Activated CD4-positive, alpha-beta memory T cell treated with anti-CD3 and anti-CD28 coated beads, Interleukin-2, amount 10 ng/mL, durations not matched to agents 7 days and 5 days (primary cell): ENCODE measurements at regions not wholly inside any gene's neighbourhood (a gene's known extent, or its start where the extent isn't known, plus 50 kb on each side); places are given as distances from the start of the nearest gene placed in this dataset.

Experiments
- CTCF ChIA-PET: fragments of 350-600 bp; sonication (Branson Sonifier 250); formaldehyde crosslinking; loops from one replicate; lab custom pipeline; 2021; ENCODE audit warnings: antibody characterized with exemption, inconsistent platforms; lab: Charles Lee
- POLR2A ChIA-PET: fragments of 350-600 bp; sonication (Branson Sonifier 250); formaldehyde crosslinking; loops from one replicate; lab custom pipeline; 2021; ENCODE audit warnings: antibody characterized with exemption; lab: Charles Lee
- DNase-seq: peaks from one replicate; pipeline ENCODE4 v3.0.0-alpha.2; 2020
- H3K27ac Mint-ChIP-seq: one replicate; pipeline ENCODE4 v1.8.0; 2021; ENCODE audit warnings: mild to moderate bottlenecking, mixed read lengths
- H3K27me3 Mint-ChIP-seq: one replicate; pipeline ENCODE4 v1.8.0; 2021; ENCODE audit warnings: mixed read lengths
- H3K36me3 Mint-ChIP-seq: one replicate; pipeline ENCODE4 v1.8.0; 2021; ENCODE audit warnings: low read depth, mixed read lengths
- H3K4me1 Mint-ChIP-seq: one replicate; pipeline ENCODE4 v1.8.0; 2021; ENCODE audit warnings: mixed read lengths
- H3K4me3 Mint-ChIP-seq: one replicate; pipeline ENCODE4 v1.8.0; 2021; ENCODE audit warnings: mild to moderate bottlenecking, mixed read lengths
- H3K9me3 Mint-ChIP-seq: one replicate; pipeline ENCODE4 v1.8.0; 2021; ENCODE audit warnings: mixed read lengths

DNA sequence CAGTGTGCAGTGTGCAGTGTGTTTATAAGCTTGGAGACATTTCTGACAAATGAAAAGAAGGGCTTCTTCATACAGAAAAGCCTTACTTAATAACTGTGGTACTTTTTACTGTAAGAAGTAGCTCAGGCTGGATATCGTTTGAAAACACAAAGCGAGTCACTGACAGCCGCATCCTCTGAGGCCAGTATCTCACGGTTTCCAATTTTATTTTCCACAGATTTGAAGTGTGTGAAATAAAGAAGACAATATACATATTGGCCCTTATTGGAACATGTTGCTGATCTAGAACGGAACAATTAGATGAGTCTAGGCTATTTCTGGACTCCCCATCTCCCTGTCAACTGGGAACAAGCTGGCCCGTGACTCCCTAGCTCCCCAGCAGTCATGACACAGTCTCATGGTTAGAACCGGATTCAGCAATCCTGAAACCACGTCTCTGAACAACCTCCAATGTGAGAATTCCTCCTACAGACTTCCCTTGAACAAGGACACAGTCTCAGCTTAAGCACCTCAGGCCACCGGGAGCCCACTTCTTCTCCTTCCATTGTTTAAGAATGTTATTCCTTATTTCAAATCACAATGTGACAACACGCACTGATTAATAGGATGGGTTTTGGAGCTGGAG, 484.5 kb downstream of the COG6 start:
- ChIA-PET POLR2A (no interaction called here), CTCF (interaction anchor here (0.6 kb wide), 1 partner anchor 46 kb away, joined by 3 read pairs; no protein-coding TSS in a partner anchor)
- Mint-ChIP-seq H3K27me3 (peaks cover 2% of the 10 kb centered on the region), H3K9me3 (no peaks in the 10 kb centered on the region), H3K36me3 (no peaks in the 10 kb centered on the region), H3K4me3 (no peak overlapping the region), H3K27ac (no peak overlapping the region), H3K4me1 (peaks cover 9% of the 10 kb centered on the region)
- no peak for DNase-seq

DNA sequence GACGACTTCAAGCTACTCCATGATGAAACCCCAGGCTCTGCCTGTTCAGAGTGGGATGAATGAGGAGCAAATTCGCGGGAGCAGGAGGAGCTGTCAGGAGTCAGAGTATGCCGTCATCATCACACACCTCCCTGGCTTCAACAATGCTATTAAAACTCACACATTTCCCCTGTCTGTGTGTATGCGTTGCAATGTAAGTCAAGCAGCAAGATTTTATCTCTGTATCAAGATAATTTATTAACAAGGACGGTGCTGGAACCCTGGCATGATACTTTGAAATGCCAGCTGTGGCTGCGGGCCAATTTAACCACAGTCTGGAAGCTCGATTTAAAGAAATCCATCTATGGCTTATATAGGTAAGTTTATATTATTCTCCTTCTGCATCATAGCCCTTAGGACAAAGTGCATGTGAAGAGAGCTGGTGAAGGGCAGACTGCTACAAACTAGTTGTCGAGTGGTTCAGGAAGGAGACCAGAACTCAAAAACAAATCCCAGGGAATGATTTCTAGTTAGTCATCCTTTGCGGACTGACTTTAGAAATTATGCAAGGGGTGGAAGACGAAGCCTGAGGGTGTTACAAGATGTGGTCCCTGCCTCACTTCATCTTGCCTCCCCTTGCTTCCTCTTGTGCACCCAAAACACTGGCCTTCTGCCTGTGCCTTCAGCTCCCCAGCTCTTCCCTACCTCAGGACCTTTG, 486.5 kb downstream of the COG6 start:
- ChIA-PET CTCF (no interaction called here), POLR2A (no interaction called here)
- H3K9me3 Mint-ChIP-seq: no peaks in the 10 kb centered on the region
- no peaks in the 10 kb centered on the region for H3K36me3 Mint-ChIP-seq
- peaks cover 27% of the 10 kb centered on the region for H3K4me1 Mint-ChIP-seq
- no peak overlapping the region for H3K4me3 Mint-ChIP-seq
- no peak for DNase-seq
- H3K27ac Mint-ChIP-seq: no peak overlapping the region
- H3K27me3 Mint-ChIP-seq: peaks cover 2% of the 10 kb centered on the region

GRCh38 chr13:40143106-40143505, 487.6 kb downstream of the COG6 start:
- Mint-ChIP-seq H3K27ac (no peak overlapping the region), H3K27me3 (peaks cover 2% of the 10 kb centered on the region), H3K4me1 (peaks cover 28% of the 10 kb centered on the region), H3K36me3 (no peaks in the 10 kb centered on the region), H3K9me3 (no peaks in the 10 kb centered on the region), H3K4me3 (no peak overlapping the region)
- DNase-seq: no peak
- CTCF ChIA-PET: no interaction called here
- POLR2A ChIA-PET: interaction anchor here (1.1 kb wide), 1 partner anchor 40 kb away, joined by 3 read pairs; no protein-coding TSS in a partner anchor

DNA sequence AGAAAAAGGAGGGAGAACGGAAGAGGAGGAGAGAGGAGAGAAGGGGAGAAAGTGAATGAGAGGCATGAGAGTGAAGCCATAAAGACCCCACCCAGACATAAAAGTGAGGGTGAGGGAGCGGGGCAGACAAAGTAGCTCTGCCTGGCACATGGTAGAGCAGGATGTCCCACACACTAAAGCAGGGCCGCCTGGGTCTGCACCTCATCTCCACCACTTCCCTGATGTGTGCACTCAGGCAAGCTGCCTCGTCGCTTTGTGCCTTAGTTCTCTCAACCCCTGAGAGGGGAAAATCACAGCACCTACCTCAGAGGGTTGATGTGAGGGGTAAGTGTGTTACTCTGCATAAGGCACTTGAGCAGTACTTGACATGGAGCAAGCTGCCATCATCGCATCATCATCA, 488.1 kb downstream of the COG6 start:
- peaks cover 28% of the 10 kb centered on the region for H3K4me1 Mint-ChIP-seq
- ChIA-PET CTCF (no interaction called here), POLR2A (interaction anchor here (1.1 kb wide), 1 partner anchor 41 kb away, joined by 3 read pairs; no protein-coding TSS in a partner anchor)
- no peak for DNase-seq
- H3K36me3 Mint-ChIP-seq: no peaks in the 10 kb centered on the region
- no peaks in the 10 kb centered on the region for H3K9me3 Mint-ChIP-seq
- peaks cover 2% of the 10 kb centered on the region for H3K27me3 Mint-ChIP-seq
- H3K27ac Mint-ChIP-seq: no peak overlapping the region
- no peak overlapping the region for H3K4me3 Mint-ChIP-seq

GRCh38 chr13:40145139-40145538, 489.7 kb downstream of the COG6 start:
- CTCF ChIA-PET: interaction anchor here (3.4 kb wide), 1 partner anchor 76 kb away, joined by 9 read pairs; no protein-coding TSS in a partner anchor
- Mint-ChIP-seq H3K27ac (no peak overlapping the region), H3K27me3 (peaks cover 2% of the 10 kb centered on the region), H3K9me3 (no peaks in the 10 kb centered on the region), H3K4me3 (no peak overlapping the region), H3K36me3 (no peaks in the 10 kb centered on the region), H3K4me1 (peaks cover 31% of the 10 kb centered on the region)
- POLR2A ChIA-PET: no interaction called here
- DNase-seq: no peak

GRCh38 chr13:40146063-40146462, 490.6 kb downstream of the COG6 start:
- Mint-ChIP-seq H3K4me3 (no peak overlapping the region), H3K9me3 (no peaks in the 10 kb centered on the region), H3K27me3 (peaks cover 2% of the 10 kb centered on the region), H3K36me3 (no peaks in the 10 kb centered on the region), H3K27ac (no peak overlapping the region), H3K4me1 (peaks cover 31% of the 10 kb centered on the region)
- CTCF ChIA-PET: interaction anchor here (3.4 kb wide), 1 partner anchor 77 kb away, joined by 9 read pairs; no protein-coding TSS in a partner anchor
- no peak for DNase-seq
- POLR2A ChIA-PET: no interaction called here

GRCh38 chr13:40146611-40147117, 491.2 kb downstream of the COG6 start:
- H3K9me3 Mint-ChIP-seq: no peaks in the 10 kb centered on the region
- CTCF ChIA-PET: interaction anchor here (3.4 kb wide), 1 partner anchor 77 kb away, joined by 9 read pairs; no protein-coding TSS in a partner anchor
- no peak for DNase-seq
- peaks cover 2% of the 10 kb centered on the region for H3K27me3 Mint-ChIP-seq
- peaks cover 31% of the 10 kb centered on the region for H3K4me1 Mint-ChIP-seq
- no peak overlapping the region for H3K4me3 Mint-ChIP-seq
- POLR2A ChIA-PET: interaction anchor here (0.6 kb wide), 1 partner anchor 459 kb away, joined by 3 read pairs; no protein-coding TSS in a partner anchor
- H3K27ac Mint-ChIP-seq: no peak overlapping the region
- H3K36me3 Mint-ChIP-seq: no peaks in the 10 kb centered on the region

GRCh38 chr13:40148101-40148500, 492.6 kb downstream of the COG6 start:
- Mint-ChIP-seq H3K4me1 (peaks cover 31% of the 10 kb centered on the region), H3K27me3 (peaks cover 2% of the 10 kb centered on the region), H3K27ac (no peak overlapping the region), H3K36me3 (no peaks in the 10 kb centered on the region), H3K9me3 (no peaks in the 10 kb centered on the region), H3K4me3 (no peak overlapping the region)
- POLR2A ChIA-PET: no interaction called here
- CTCF ChIA-PET: interaction anchor here (3.4 kb wide), 1 partner anchor 79 kb away, joined by 9 read pairs; no protein-coding TSS in a partner anchor
- DNase-seq: no peak

DNA sequence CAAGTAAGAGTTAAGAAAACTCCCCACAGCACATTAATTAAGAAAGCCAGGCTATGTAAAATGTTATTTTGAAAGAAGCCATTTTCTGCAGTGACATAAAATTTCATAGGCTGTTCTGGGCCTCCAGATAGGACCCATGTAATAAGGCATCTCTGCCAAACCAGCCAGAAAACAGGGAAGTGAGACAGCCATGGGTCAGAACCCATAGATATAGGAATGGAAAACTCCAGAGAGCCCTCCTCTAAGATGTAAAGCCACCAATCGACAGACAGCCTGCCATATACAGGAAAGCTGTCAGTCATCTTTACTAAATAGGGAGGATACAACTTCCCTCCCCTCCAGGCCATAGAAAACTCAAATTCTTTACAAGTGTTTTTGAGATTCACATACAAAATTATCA, 493.3 kb downstream of the COG6 start:
- no peaks in the 10 kb centered on the region for H3K36me3 Mint-ChIP-seq
- H3K27me3 Mint-ChIP-seq: no peaks in the 10 kb centered on the region
- DNase-seq: no peak
- POLR2A ChIA-PET: no interaction called here
- no peaks in the 10 kb centered on the region for H3K9me3 Mint-ChIP-seq
- no peak overlapping the region for H3K4me3 Mint-ChIP-seq
- H3K4me1 Mint-ChIP-seq: peaks cover 31% of the 10 kb centered on the region
- CTCF ChIA-PET: no interaction called here
- no peak overlapping the region for H3K27ac Mint-ChIP-seq

DNA sequence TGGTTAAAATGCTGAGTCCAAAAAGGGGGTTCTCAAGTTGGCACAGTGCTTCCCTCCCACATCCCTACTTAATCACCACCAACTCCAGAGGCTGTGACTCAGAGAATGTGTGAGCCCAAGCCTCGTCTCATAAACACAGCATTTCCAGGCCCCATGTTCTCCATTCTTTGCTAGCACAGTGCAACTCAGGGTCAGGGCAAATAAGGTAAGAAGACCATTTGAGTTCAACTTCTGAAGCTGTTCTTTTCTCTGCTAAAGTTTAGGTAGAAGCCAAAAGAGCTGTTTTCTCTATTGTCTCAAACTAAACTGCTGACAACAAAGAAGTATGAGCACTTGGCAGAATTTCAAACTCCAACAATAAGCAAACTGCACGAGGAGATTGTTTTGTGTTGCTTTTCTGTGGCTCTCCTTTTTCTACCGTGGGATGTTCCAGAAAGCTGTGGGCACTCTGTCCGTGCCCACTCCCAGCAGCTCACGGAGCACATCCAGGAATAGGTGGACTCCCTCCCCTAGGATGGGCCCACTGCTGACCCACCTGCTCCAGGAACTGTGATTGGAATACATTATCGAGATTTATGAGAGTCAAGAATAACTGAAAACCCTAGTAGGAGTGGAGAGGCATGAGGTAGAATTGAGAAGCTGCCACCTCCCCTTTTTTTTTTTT, 494.3 kb downstream of the COG6 start:
- H3K36me3 Mint-ChIP-seq: no peaks in the 10 kb centered on the region
- H3K4me3 Mint-ChIP-seq: no peak overlapping the region
- no peak for DNase-seq
- CTCF ChIA-PET: no interaction called here
- POLR2A ChIA-PET: no interaction called here
- no peaks in the 10 kb centered on the region for H3K9me3 Mint-ChIP-seq
- H3K27ac Mint-ChIP-seq: no peak overlapping the region
- no peaks in the 10 kb centered on the region for H3K27me3 Mint-ChIP-seq
- peaks cover 27% of the 10 kb centered on the region for H3K4me1 Mint-ChIP-seq

DNA sequence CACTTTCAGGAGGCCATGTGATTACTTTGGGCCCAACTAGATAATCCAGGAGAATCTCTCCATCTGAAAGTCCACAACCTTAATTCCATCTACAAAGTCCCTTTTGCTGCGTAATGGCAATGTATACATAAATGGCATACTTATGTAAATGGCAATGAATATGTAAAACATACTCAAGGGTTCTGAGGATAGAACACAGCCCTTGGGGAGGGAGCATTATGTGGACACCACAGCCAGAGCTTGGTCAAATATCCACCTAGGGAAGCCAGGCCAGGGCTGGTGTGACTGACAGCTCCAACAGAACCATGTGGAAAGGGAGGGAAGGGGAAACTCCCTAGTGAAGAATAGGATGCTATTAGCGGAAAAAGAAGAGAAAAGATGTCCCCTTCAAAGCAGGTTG, 496.2 kb downstream of the COG6 start:
- Mint-ChIP-seq H3K9me3 (no peaks in the 10 kb centered on the region), H3K27me3 (no peaks in the 10 kb centered on the region), H3K4me1 (peaks cover 10% of the 10 kb centered on the region), H3K27ac (no peak overlapping the region), H3K36me3 (no peaks in the 10 kb centered on the region), H3K4me3 (no peak overlapping the region)
- ChIA-PET CTCF (no interaction called here), POLR2A (no interaction called here)
- no peak for DNase-seq

GRCh38 chr13:40152145-40152544, 496.7 kb downstream of the COG6 start:
- Mint-ChIP-seq H3K36me3 (no peaks in the 10 kb centered on the region), H3K27ac (no peak overlapping the region), H3K4me3 (no peak overlapping the region), H3K27me3 (no peaks in the 10 kb centered on the region), H3K9me3 (no peaks in the 10 kb centered on the region), H3K4me1 (peaks cover 5% of the 10 kb centered on the region)
- ChIA-PET POLR2A (no interaction called here), CTCF (no interaction called here)
- no peak for DNase-seq

GRCh38 chr13:40152922-40153321, 497.5 kb downstream of the COG6 start:
- ChIA-PET CTCF (no interaction called here), POLR2A (no interaction called here)
- H3K4me3 Mint-ChIP-seq: no peak overlapping the region
- peaks cover 3% of the 10 kb centered on the region for H3K4me1 Mint-ChIP-seq
- DNase-seq: no peak
- no peak overlapping the region for H3K27ac Mint-ChIP-seq
- no peaks in the 10 kb centered on the region for H3K9me3 Mint-ChIP-seq
- H3K27me3 Mint-ChIP-seq: no peaks in the 10 kb centered on the region
- H3K36me3 Mint-ChIP-seq: no peaks in the 10 kb centered on the region
